ENCODE measurements at regions not wholly inside any gene's neighbourhood (a gene's known extent, or its start where the extent isn't known, plus 50 kb on each side); places are given as distances from the start of the nearest gene placed in this dataset.

- no peak for TF ChIP-seq EP300 (IDR thresholded peaks at IDR 0.05)
- TF ChIP-seq POLR2AphosphoS5 (IDR thresholded peaks at IDR 0.05), result no peak
- TF ChIP-seq POLR2A (IDR thresholded peaks at IDR 0.05), result no peak
- no peak for TF ChIP-seq CTCF (IDR thresholded peaks at IDR 0.05)
- H3K9me3 ChIP-seq, result peaks cover 13% of the 10 kb centered on the region
- no peaks in the 10 kb centered on the region for H3K27me3 ChIP-seq
- DNase-seq (ENCODE audit: low spot score in 2 of 2), result no peak
- WGBS, result 58% methylated on average over 3 of the region's 3 CpGs
- no peak overlapping the region for H3K27ac ChIP-seq
- H3K4me3 ChIP-seq, result no peak overlapping the region
- no peaks in the 10 kb centered on the region for H3K4me1 ChIP-seq
- no peaks in the 10 kb centered on the region for H3K36me3 ChIP-seq
These were observed 979.5 kb upstream of the NDST4 start for GRCh38 chr4:116092961-116093360.

- H3K27ac ChIP-seq, result no peak overlapping the region
- H3K4me1 ChIP-seq, result no peaks in the 10 kb centered on the region
- TF ChIP-seq POLR2A (IDR thresholded peaks at IDR 0.05) (no peak), POLR2AphosphoS5 (IDR thresholded peaks at IDR 0.05) (no peak), CTCF (IDR thresholded peaks at IDR 0.05) (no peak), EP300 (IDR thresholded peaks at IDR 0.05) (no peak)
- no peaks in the 10 kb centered on the region for H3K27me3 ChIP-seq
- H3K9me3 ChIP-seq, result no peaks in the 10 kb centered on the region
- no peaks in the 10 kb centered on the region for H3K36me3 ChIP-seq
- no peak overlapping the region for H3K4me3 ChIP-seq
- no peak for DNase-seq (ENCODE audit: low spot score in 2 of 2)
These were observed 975.4 kb upstream of the NDST4 start for GRCh38 chr4:116088771-116089170.

GRCh38 chr4:116082808-116083366 lies 969.5 kb upstream of the NDST4 start:
- Histone ChIP-seq H3K4me3 (no peak overlapping the region), H3K9me3 (peaks cover 6% of the 10 kb centered on the region), H3K27ac (no peak overlapping the region), H3K36me3 (no peaks in the 10 kb centered on the region), H3K27me3 (no peaks in the 10 kb centered on the region), H3K4me1 (no peaks in the 10 kb centered on the region)
- TF ChIP-seq CTCF (IDR thresholded peaks at IDR 0.05) (no peak), EP300 (IDR thresholded peaks at IDR 0.05) (no peak), POLR2A (IDR thresholded peaks at IDR 0.05) (no peak), POLR2AphosphoS5 (IDR thresholded peaks at IDR 0.05) (no peak)
- WGBS, result 86% methylated on average over 5 of the region's 5 CpGs
- DNase-seq (ENCODE audit: low spot score in 2 of 2), result no peak

- Histone ChIP-seq H3K36me3 (no peaks in the 10 kb centered on the region), H3K4me3 (no peak overlapping the region), H3K9me3 (no peaks in the 10 kb centered on the region), H3K27ac (no peak overlapping the region), H3K4me1 (no peaks in the 10 kb centered on the region), H3K27me3 (no peaks in the 10 kb centered on the region)
- TF ChIP-seq EP300 (IDR thresholded peaks at IDR 0.05), result no peak
- no peak for TF ChIP-seq POLR2AphosphoS5 (IDR thresholded peaks at IDR 0.05)
- TF ChIP-seq CTCF (IDR thresholded peaks at IDR 0.05), result no peak
- no peak for TF ChIP-seq POLR2A (IDR thresholded peaks at IDR 0.05)
- 93% methylated on average over 1 of the region's 1 CpG for WGBS
- no peak for DNase-seq (ENCODE audit: low spot score in 2 of 2)
These were observed 959.6 kb upstream of the NDST4 start for GRCh38 chr4:116073051-116073450.

GRCh38 chr4:116070283-116070682 lies 956.9 kb upstream of the NDST4 start:
- H3K27ac ChIP-seq, result no peak overlapping the region
- H3K4me1 ChIP-seq, result no peaks in the 10 kb centered on the region
- TF ChIP-seq POLR2A (IDR thresholded peaks at IDR 0.05) (no peak), POLR2AphosphoS5 (IDR thresholded peaks at IDR 0.05) (no peak), CTCF (IDR thresholded peaks at IDR 0.05) (no peak), EP300 (IDR thresholded peaks at IDR 0.05) (no peak)
- H3K9me3 ChIP-seq, result no peaks in the 10 kb centered on the region
- H3K36me3 ChIP-seq, result no peaks in the 10 kb centered on the region
- H3K27me3 ChIP-seq, result no peaks in the 10 kb centered on the region
- H3K4me3 ChIP-seq, result no peak overlapping the region
- no peak for DNase-seq (ENCODE audit: low spot score in 2 of 2)

Measured in suprapubic skin (tissue), 4 donors.